Activated CD8-positive, alpha-beta T cell treated with anti-CD3 and anti-CD28 coated beads, Interleukin-2, amount 10 ng/mL, durations not matched to agents 7 days and 5 days (primary cell): ENCODE measurements at regions not wholly inside any gene's neighbourhood (a gene's known extent, or its start where the extent isn't known, plus 50 kb on each side); places are given as distances from the start of the nearest gene placed in this dataset.

Experiments
- ATAC-seq: fragments of 150-1000 bp; cut with Tn5 transposase; one replicate; pipeline ENCODE4 v1.10.0; 2021; ENCODE audit warnings: moderate library complexity
- CTCF ChIA-PET: fragments of 350-600 bp; sonication (Branson Sonifier 250); formaldehyde crosslinking; loops from one replicate; lab custom pipeline; 2021; ENCODE audit warnings: antibody characterized with exemption; lab: Charles Lee
- POLR2A ChIA-PET: fragments of 350-600 bp; sonication (Branson Sonifier 250); formaldehyde crosslinking; loops from one replicate; lab custom pipeline; 2021; ENCODE audit warnings: antibody characterized with exemption; lab: Charles Lee
- DNase-seq: peaks from one replicate; pipeline ENCODE4 v3.0.0-alpha.2; 2020
- H3K27ac Mint-ChIP-seq: one replicate; pipeline ENCODE4 v1.8.0; 2021; ENCODE audit warnings: mild to moderate bottlenecking, mixed read lengths
- H3K27me3 Mint-ChIP-seq: one replicate; pipeline ENCODE4 v1.8.0; 2021; ENCODE audit warnings: low read depth, mixed read lengths
- H3K36me3 Mint-ChIP-seq: one replicate; pipeline ENCODE4 v1.8.0; 2021; ENCODE audit warnings: low read depth, mixed read lengths
- H3K4me1 Mint-ChIP-seq: one replicate; pipeline ENCODE4 v1.8.0; 2021; ENCODE audit warnings: low read depth, mixed read lengths
- H3K4me3 Mint-ChIP-seq: one replicate; pipeline ENCODE4 v1.8.0; 2021; ENCODE audit warnings: mild to moderate bottlenecking, mixed read lengths
- H3K9me3 Mint-ChIP-seq: one replicate; pipeline ENCODE4 v1.8.0; 2022; ENCODE audit warnings: mixed read lengths; ENCODE audit not compliant: insufficient read depth

DNA sequence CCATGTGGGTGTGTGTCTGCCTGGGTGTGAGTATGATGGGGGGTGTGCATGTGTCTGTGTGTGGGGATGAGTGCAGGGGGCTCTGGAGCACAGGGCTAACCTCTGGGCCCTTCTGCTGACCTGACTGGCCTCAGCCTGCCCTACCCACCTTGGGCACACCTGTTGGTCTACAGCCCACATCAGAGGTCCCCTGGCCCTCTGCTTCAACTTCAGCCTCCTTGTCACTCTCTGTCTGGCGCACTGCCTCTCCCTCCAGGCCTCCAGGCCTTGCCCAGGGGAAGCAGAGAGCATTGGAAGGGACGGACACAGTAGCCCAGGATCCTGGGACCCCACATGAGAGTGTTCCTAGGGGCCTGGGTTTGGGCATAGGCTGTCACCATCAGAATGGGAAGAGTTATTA, 115.4 kb downstream of the EFNB1 start:
- no peaks in the 10 kb centered on the region for H3K9me3 Mint-ChIP-seq
- ATAC-seq = no peak
- no peak for DNase-seq
- no peaks in the 10 kb centered on the region for H3K4me1 Mint-ChIP-seq
- ChIA-PET CTCF (no interaction called here), POLR2A (no interaction called here)
- no peaks in the 10 kb centered on the region for H3K36me3 Mint-ChIP-seq
- H3K27me3 Mint-ChIP-seq = no peaks in the 10 kb centered on the region
- H3K4me3 Mint-ChIP-seq = no peak overlapping the region
- no peak overlapping the region for H3K27ac Mint-ChIP-seq

DNA sequence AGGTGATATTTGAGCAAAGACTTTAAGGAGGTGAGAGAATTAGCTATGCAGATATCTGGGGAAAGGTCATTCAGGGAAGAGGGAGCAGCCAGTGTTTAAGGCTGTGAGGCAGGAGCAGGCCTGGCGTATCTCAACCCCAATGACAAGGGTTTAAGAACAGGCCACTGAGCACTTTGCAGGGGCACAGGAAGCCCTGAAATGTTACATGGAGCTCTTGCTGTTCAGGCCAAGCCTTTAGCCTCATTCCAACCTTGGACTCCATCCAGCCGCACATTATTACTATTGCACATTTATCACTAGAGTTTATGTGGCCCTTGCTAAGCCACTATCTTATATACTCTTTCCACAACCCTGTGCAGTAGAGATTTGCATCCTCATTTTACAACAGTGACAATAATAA, 114.0 kb downstream of the EFNB1 start:
- Mint-ChIP-seq H3K9me3 (no peaks in the 10 kb centered on the region), H3K27me3 (no peaks in the 10 kb centered on the region), H3K27ac (no peak overlapping the region), H3K4me1 (no peaks in the 10 kb centered on the region), H3K4me3 (no peak overlapping the region), H3K36me3 (no peaks in the 10 kb centered on the region)
- ChIA-PET CTCF (no interaction called here), POLR2A (no interaction called here)
- no peak for DNase-seq
- no peak for ATAC-seq

DNA sequence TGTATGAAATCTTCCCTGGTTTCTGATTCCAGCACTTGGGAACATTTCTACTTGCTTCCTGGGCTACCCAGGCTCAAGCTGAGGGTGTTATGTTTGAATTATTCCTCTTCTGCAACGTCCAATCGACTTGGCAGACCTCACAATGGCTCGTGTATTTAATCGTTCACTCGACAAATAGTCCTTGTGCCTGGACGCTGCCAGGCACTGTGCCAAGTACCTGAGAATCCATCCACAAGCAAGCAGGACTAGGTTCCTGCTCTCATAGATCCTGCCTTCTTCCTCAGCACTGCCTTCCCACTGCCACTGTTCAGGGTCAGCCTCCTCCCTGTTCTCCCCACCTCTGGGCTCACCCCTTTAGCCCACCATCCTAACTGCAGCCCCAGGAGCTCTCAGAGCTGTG, 113.3 kb downstream of the EFNB1 start:
- H3K27me3 Mint-ChIP-seq = no peaks in the 10 kb centered on the region
- no peak for DNase-seq
- POLR2A ChIA-PET = interaction anchor here (0.7 kb wide), 1 partner anchor 39 kb away, joined by 4 read pairs; no protein-coding TSS in a partner anchor
- H3K36me3 Mint-ChIP-seq = no peaks in the 10 kb centered on the region
- no peak for ATAC-seq
- H3K27ac Mint-ChIP-seq = no peak overlapping the region
- CTCF ChIA-PET = no interaction called here
- H3K9me3 Mint-ChIP-seq = no peaks in the 10 kb centered on the region
- H3K4me3 Mint-ChIP-seq = no peak overlapping the region
- no peaks in the 10 kb centered on the region for H3K4me1 Mint-ChIP-seq

DNA sequence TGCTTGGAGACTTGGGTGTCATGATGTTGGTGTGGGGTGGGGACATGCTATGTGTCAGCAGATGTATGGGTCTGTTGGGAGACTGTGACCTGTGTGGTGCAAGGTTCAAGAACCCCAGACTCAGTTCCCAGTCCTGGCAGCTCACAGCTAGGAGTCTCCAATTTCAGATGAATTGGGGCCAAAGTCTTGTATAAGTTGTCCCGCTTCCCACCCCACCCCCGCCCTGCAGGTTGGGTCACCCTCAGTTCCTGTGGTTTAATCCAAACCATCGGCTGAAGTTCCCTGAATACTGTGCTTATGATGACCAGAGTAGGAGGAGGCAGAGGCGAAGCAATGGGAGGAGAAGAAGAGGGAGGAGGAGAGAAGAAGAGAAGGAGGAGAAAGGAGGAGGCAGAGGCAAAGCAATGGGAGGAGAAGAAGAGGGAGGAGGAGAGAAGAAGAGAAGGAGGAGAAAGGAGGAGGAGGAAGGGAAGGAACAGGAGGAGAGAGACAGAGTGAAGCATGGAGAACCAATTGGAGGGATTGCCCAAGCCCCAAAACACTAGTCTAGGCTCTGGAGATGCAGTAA, 112.6 kb downstream of the EFNB1 start:
- CTCF ChIA-PET = no interaction called here
- Mint-ChIP-seq H3K27ac (no peak overlapping the region), H3K27me3 (peaks cover under 1% of the 10 kb centered on the region), H3K4me3 (no peak overlapping the region), H3K36me3 (no peaks in the 10 kb centered on the region), H3K4me1 (no peaks in the 10 kb centered on the region), H3K9me3 (no peaks in the 10 kb centered on the region)
- POLR2A ChIA-PET = no interaction called here
- ATAC-seq = no peak
- DNase-seq = no peak

DNA sequence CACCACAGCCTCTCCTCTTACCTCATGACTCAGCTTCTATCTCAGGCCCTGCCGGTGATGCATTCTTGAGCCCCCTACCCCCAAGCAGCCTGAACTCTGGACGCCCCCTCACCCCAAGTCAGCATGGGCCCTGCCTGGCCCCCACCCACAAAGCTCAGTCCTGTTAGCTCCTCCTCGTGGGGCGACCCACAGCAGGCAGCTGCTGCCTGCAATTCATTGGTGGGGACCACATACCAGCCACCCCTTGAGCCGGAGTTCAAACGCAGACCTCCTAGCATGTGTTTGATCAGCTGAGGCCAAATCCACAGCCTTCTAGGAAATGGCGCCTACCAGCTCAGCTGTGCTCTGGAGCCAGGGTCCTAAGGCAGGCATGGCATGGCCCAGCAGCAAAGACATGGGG, 111.8 kb downstream of the EFNB1 start:
- ChIA-PET CTCF (no interaction called here), POLR2A (no interaction called here)
- Mint-ChIP-seq H3K27ac (no peak overlapping the region), H3K27me3 (peaks cover 2% of the 10 kb centered on the region), H3K4me3 (no peak overlapping the region), H3K36me3 (no peaks in the 10 kb centered on the region), H3K4me1 (no peaks in the 10 kb centered on the region), H3K9me3 (no peaks in the 10 kb centered on the region)
- ATAC-seq = no peak
- DNase-seq = no peak

DNA sequence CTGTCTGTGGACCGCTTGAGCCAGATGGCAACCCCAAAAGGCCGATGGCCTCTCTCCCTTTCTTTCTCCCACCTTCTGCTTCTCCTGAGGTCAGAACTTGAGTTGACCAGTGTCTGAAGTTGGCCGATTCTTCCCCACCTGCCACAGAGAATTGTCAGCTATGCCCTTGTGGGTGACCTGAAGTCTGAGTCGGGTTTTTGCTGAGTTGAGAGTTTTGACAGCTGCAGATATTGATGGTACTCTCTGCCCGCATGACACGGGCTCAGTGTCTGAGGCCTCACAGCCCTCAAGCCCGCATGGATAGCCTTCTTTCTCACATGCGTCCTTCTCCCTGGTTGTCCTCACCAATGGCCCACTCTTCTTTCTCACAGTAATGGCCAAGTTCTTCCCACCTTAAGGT, 111.0 kb downstream of the EFNB1 start:
- ATAC-seq (no peak), DNase-seq (no peak)
- H3K27ac Mint-ChIP-seq = no peak overlapping the region
- no peak overlapping the region for H3K4me3 Mint-ChIP-seq
- H3K4me1 Mint-ChIP-seq = no peaks in the 10 kb centered on the region
- ChIA-PET CTCF (no interaction called here), POLR2A (no interaction called here)
- no peaks in the 10 kb centered on the region for H3K36me3 Mint-ChIP-seq
- H3K9me3 Mint-ChIP-seq = no peaks in the 10 kb centered on the region
- peaks cover 2% of the 10 kb centered on the region for H3K27me3 Mint-ChIP-seq

DNA sequence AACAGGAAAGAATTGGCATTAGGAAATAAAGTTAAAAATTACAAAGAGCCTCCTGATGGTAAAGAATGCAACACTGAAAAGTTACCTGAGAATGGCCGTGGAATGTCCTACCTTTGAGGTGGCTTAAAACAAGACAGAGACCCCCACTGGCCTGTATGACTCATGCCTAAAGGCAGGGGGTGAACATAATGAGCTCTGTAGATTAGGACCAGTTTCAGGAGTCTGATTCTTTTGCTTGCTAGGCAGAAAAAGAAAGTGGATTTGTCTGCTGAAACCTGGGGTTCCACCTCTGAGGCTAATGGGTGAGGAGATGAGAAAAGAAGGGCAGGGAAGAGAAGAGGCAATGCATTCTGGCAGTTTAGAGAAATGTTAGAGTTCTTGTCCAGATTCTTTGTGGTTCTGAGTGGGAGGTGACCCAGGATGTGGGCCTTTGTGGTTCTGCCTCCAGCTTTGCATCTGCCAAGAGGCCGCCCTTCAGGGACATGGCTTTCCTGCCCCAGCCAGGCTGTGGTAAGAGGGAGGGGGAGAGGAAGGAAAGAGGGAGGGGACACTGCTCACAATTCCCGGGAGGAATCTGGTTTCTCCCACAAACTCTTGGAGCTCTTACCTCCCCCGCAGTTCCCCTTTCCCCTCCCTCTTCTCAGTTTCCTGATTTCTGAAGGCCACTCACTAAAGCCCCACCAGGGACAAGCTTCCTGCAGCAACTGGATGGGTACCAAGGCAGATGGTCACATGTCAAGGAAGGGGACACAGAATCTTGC, 109.6 kb downstream of the EFNB1 start:
- no peaks in the 10 kb centered on the region for H3K4me1 Mint-ChIP-seq
- no peak for DNase-seq
- no peak for ATAC-seq
- no peak overlapping the region for H3K27ac Mint-ChIP-seq
- no peaks in the 10 kb centered on the region for H3K36me3 Mint-ChIP-seq
- no peaks in the 10 kb centered on the region for H3K9me3 Mint-ChIP-seq
- ChIA-PET POLR2A (no interaction called here), CTCF (no interaction called here)
- H3K4me3 Mint-ChIP-seq = no peak overlapping the region
- peaks cover 2% of the 10 kb centered on the region for H3K27me3 Mint-ChIP-seq

DNA sequence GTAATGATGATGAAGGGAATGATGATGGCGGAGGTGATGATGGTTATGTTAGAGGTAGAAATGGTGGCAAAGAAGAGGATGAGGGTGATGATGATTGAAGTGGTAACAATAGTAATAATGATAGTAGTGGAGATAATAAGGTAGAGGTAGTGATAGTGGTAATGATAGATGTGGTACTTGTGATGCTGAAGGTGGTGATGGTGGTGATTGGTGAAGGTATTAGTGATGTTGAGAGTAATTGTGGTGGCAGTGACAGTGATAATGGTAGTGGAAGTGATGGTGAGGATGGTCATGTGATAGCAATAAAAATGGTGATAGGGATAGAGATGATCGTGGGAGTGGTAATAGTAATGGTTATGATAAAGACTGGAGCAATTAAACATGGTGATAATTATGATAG, 108.8 kb downstream of the EFNB1 start:
- Mint-ChIP-seq H3K36me3 (no peaks in the 10 kb centered on the region), H3K27ac (no peak overlapping the region), H3K9me3 (no peaks in the 10 kb centered on the region), H3K4me1 (no peaks in the 10 kb centered on the region), H3K27me3 (peaks cover 2% of the 10 kb centered on the region), H3K4me3 (no peak overlapping the region)
- POLR2A ChIA-PET = no interaction called here
- DNase-seq (no peak), ATAC-seq (no peak)
- CTCF ChIA-PET = no interaction called here

DNA sequence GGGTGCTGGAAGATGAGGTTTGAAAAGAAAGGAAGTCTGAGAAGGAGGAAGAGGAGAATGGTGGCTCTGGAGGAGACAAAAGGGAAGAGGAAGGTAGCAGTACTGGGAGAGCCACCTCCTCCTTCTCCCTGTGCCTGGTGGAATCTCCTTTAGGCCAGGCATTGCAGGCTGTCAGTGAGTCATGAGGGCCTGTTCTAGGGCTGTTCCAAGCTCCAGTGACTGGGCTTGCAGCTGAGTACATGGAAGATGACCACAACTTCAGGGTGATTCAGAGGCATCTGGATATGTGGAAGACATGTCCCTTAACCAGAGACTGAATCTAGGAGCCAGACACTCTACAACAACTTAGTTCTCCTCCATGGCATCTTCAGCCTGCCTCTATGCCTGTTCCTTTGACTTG, 107.8 kb downstream of the EFNB1 start:
- no peaks in the 10 kb centered on the region for H3K4me1 Mint-ChIP-seq
- CTCF ChIA-PET = no interaction called here
- H3K36me3 Mint-ChIP-seq = no peaks in the 10 kb centered on the region
- POLR2A ChIA-PET = no interaction called here
- ATAC-seq (no peak), DNase-seq (no peak)
- H3K9me3 Mint-ChIP-seq = no peaks in the 10 kb centered on the region
- H3K27ac Mint-ChIP-seq = no peak overlapping the region
- H3K4me3 Mint-ChIP-seq = no peak overlapping the region
- peaks cover 2% of the 10 kb centered on the region for H3K27me3 Mint-ChIP-seq

DNA sequence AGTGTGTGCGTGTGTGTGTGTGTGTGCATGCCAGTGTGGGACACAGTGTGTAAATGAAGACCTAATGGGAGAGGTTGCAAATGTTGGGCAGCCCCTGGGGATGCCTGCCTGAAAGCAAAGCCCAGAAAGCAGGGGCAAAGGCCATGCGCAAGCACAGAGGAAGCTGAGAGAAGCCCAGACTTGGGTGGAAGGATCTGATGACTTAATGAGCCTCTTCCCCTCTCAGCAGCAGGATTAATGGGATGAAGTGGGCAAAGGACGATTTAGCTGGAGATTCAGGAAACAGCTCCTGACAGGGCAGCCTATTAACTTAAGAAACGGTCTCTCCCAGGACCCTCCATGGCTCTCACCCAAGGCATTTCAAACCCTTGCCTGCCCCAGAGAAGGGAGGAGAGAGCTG, 107.3 kb downstream of the EFNB1 start:
- H3K27me3 Mint-ChIP-seq = peaks cover 2% of the 10 kb centered on the region
- DNase-seq (no peak), ATAC-seq (no peak)
- ChIA-PET POLR2A (no interaction called here), CTCF (no interaction called here)
- H3K4me3 Mint-ChIP-seq = no peak overlapping the region
- no peaks in the 10 kb centered on the region for H3K9me3 Mint-ChIP-seq
- H3K4me1 Mint-ChIP-seq = peaks cover under 1% of the 10 kb centered on the region
- H3K36me3 Mint-ChIP-seq = no peaks in the 10 kb centered on the region
- H3K27ac Mint-ChIP-seq = no peak overlapping the region

DNA sequence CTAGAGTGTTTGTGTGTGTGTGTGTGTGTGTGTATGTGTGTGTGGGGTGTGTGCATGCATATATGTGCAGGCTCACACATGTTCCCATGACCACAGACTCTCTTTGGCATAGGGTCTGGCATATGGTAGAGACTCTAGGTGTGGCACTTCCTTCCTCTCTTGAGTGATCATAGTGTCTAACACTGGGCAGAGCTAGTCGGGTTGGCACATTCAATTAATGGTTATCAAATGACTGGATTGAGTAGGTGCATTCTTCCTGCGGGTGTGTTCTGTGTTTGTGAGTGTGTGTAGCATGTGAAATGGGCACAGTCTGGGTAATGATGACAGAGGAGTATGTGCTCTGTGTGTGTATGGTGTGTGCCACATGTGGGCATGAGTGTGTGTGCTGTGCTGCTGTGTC, 106.5 kb downstream of the EFNB1 start:
- ChIA-PET CTCF (no interaction called here), POLR2A (no interaction called here)
- ATAC-seq = no peak
- Mint-ChIP-seq H3K27ac (no peak overlapping the region), H3K36me3 (no peaks in the 10 kb centered on the region), H3K4me1 (peaks cover 3% of the 10 kb centered on the region), H3K4me3 (no peak overlapping the region), H3K9me3 (no peaks in the 10 kb centered on the region), H3K27me3 (peaks cover 2% of the 10 kb centered on the region)
- no peak for DNase-seq

DNA sequence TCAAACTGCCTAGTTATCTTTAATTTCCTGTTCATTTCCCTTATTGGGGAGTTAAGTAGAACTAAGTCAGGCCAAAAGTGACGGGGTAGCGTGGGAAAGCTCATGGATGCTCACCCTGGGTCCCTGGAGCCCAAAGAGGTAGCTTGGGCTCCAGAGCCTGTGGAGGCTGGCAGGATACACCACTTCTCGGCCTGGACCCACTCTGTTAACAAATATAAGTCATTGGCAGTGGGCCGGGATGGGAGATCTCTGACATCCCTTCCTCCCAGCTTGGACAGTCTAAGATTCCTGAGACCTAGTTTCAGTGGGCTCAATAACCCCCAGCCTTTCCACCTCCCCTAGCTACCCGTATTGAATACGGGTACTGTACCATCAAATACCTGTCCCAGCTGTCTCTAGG, 106.1 kb downstream of the EFNB1 start:
- Mint-ChIP-seq H3K27me3 (peaks cover 2% of the 10 kb centered on the region), H3K36me3 (no peaks in the 10 kb centered on the region), H3K4me1 (peaks cover 4% of the 10 kb centered on the region), H3K4me3 (no peak overlapping the region), H3K9me3 (no peaks in the 10 kb centered on the region), H3K27ac (no peak overlapping the region)
- POLR2A ChIA-PET = no interaction called here
- CTCF ChIA-PET = no interaction called here
- no peak for DNase-seq
- ATAC-seq = no peak
